K562 (cell line): ENCODE measurements at regions not wholly inside any gene's neighbourhood (a gene's known extent, or its start where the extent isn't known, plus 50 kb on each side); places are given as distances from the start of the nearest gene placed in this dataset.

Source experiments
- ATAC-seq: fragments of 200-7000 bp; cut with Tn5 transposase; 3 replicates; pipeline ENCODE4 v1.9.1; 2020; ENCODE audit warnings: moderate library complexity
- BruUV-seq: library from RNA; stranded (reverse); fragments of 400-500 nt; replicated peaks from 2 replicates; lab custom pipeline; 2021; lab: Mats Ljungman, UMichigan
- CTCF ChIA-PET: fragments of 300-600 bp; formaldehyde crosslinking; extraction: SDS; loops from one replicate; lab custom pipeline; 2021; ENCODE audit warnings: low intra/inter-chr PET ratio; lab: Yijun Ruan, JAX
- POLR2A ChIA-PET: fragments of 300-600, 350-650 bp; sonication (Branson Sonifier 250); formaldehyde crosslinking; extraction: SDS; loops from one replicate; lab custom pipeline; 2021; ENCODE audit warnings: antibody characterized with exemption, inconsistent platforms; lab: Yijun Ruan, JAX
- DNase-seq, 4 experiments: peaks; one replicate each; pipeline versions ENCODE4 v3.0.0 to v3.0.0-alpha.2; 2011 to 2018; ENCODE audit warnings: low spot score in 3 of 4, mixed read lengths in 3 of 4; ENCODE audit errors: extremely low read depth in 1 of 4
- FAIRE-seq: peaks from 2 replicates; lab custom pipeline; 2011; peaks lifted over from hg19 to GRCh38; lab: Jason Lieb, UNC
- H2AFZ ChIP-seq: 2 replicates; pipeline ENCODE4 v1.6.0; 2011; ENCODE audit warnings: low read depth, low read length, control low read depth, inconsistent platforms
- H3K27ac ChIP-seq: fragments of 200-600 bp; 3 replicates; pipeline ENCODE4 v1.8.0; 2011; ENCODE audit warnings: low read depth, mild to moderate bottlenecking, control low read depth, inconsistent platforms, low read length, moderate library complexity, mixed read lengths; ENCODE audit errors: extremely low read depth
- H3K27me3 ChIP-seq, 2 experiments: fragments of 300-600 bp in 1 of 2; 2 replicates in 1 of 2; 3 replicates in 1 of 2; pipeline versions ENCODE4 v1.6.0 to v1.8.0; 2011; ENCODE audit warnings: inconsistent platforms in 2 of 2, low read length in 2 of 2, mild to moderate bottlenecking in 1 of 2, mixed read lengths in 1 of 2, moderate library complexity in 1 of 2; ENCODE audit not compliant: control insufficient read depth in 2 of 2, insufficient read depth in 2 of 2
- H3K36me3 ChIP-seq: fragments of 300-600 bp; 3 replicates; pipeline ENCODE4 v1.8.0; 2011; ENCODE audit warnings: mild to moderate bottlenecking, low read length, inconsistent platforms; ENCODE audit not compliant: control insufficient read depth, insufficient read depth
- H3K4me1 ChIP-seq, 2 experiments: fragments of 200-600 bp in 1 of 2; replicated peaks in 1 of 2; 2 replicates in 1 of 2; 3 replicates in 1 of 2; pipeline versions ENCODE4 v1.5.1 to v1.8.0; 2011; ENCODE audit warnings: inconsistent platforms in 2 of 2, low read length in 2 of 2, mild to moderate bottlenecking in 1 of 2, mixed read lengths in 1 of 2, moderate library complexity in 1 of 2; ENCODE audit not compliant: control insufficient read depth in 2 of 2, insufficient read depth in 2 of 2
- H3K4me2 ChIP-seq: 2 replicates; pipeline ENCODE4 v1.6.1; 2011; ENCODE audit warnings: low read length, control low read depth, inconsistent platforms, mixed read lengths; ENCODE audit not compliant: insufficient read depth
- H3K4me3 ChIP-seq: fragments of 200-600 bp; sonication (generic), shearing (Covaris generic); 2 replicates; pipeline ENCODE4 v1.5.1; 2016; ENCODE audit warnings: control low read depth, inconsistent platforms
- H3K79me2 ChIP-seq: fragments of 200-600 bp; 3 replicates; pipeline ENCODE4 v1.8.0; 2011; ENCODE audit warnings: low read length, inconsistent platforms; ENCODE audit not compliant: control insufficient read depth, insufficient read depth
- H3K9ac ChIP-seq, 2 experiments: 2 replicates each; pipeline versions ENCODE4 v1.6.0 to v1.6.1; 2011; ENCODE audit warnings: low read depth in 2 of 2, low read length in 2 of 2, control low read depth in 1 of 2, inconsistent platforms in 1 of 2, mild to moderate bottlenecking in 1 of 2, mixed read lengths in 1 of 2; ENCODE audit not compliant: insufficient read depth in 1 of 2
- H3K9me1 ChIP-seq: one replicate; pipeline ENCODE4 v1.6.0; 2011; ENCODE audit warnings: inconsistent platforms, mild to moderate bottlenecking, low read length, moderate library complexity; ENCODE audit not compliant: control insufficient read depth, insufficient read depth
- H3K9me3 ChIP-seq: replicated peaks from 2 replicates; pipeline ENCODE4 v1.5.1; 2011; ENCODE audit warnings: low read depth, low read length, inconsistent platforms; ENCODE audit not compliant: control insufficient read depth, insufficient read depth
- H4K20me1 ChIP-seq: replicated peaks from 2 replicates; pipeline ENCODE4 v1.6.1; 2011; ENCODE audit warnings: low read length, inconsistent platforms, mixed read lengths; ENCODE audit not compliant: control insufficient read depth, insufficient read depth
- HDAC6 ChIP-seq: IDR thresholded peaks from 2 replicates; pipeline ENCODE4 v1.6.1; 2012; ENCODE audit warnings: low read depth, mild to moderate bottlenecking, control low read depth, inconsistent platforms, low read length, moderate library complexity
- KLF13 ChIP-seq: fragments of 450-650 bp; IDR thresholded peaks from 2 replicates; pipeline ENCODE4 v1.6.1; 2016; ENCODE audit warnings: missing genetic modification characterization, low read depth, mild to moderate bottlenecking, missing compliant biosample characterization, moderate library complexity, borderline replicate concordance
- MTA1 ChIP-seq: fragments of 450-650 bp; IDR thresholded peaks from 2 replicates; pipeline ENCODE4 v1.6.1; 2017; ENCODE audit warnings: borderline replicate concordance
- NR2C1 ChIP-seq, 2 experiments: fragments of 450-650 bp; IDR thresholded peaks; 2 replicates each; pipeline ENCODE4 v1.6.1; 2017; ENCODE audit warnings: mild to moderate bottlenecking in 2 of 2, antibody characterized with exemption in 1 of 2, inconsistent platforms in 1 of 2, missing compliant biosample characterization in 1 of 2, missing genetic modification characterization in 1 of 2
- PTTG1 ChIP-seq: fragments of 450-650 bp; IDR thresholded peaks from 2 replicates; pipeline ENCODE4 v1.6.1; 2016; ENCODE audit warnings: low read depth, mild to moderate bottlenecking, missing genetic modification characterization, missing compliant biosample characterization
- U2AF1 ChIP-seq: fragments of 200-400 bp; formaldehyde crosslinking; optimal IDR thresholded peaks from 2 replicates; pipeline ENCODE3; 2017; ENCODE audit warnings: mild to moderate bottlenecking, low read depth, low read length, moderate library complexity
- WGBS: fragments of 100-300 bp; shearing (Covaris generic); methylation state at CpG from one replicate; pipeline ENCODE4 v1.1.6; 2016; ENCODE audit warnings: low coverage, mixed read lengths; ENCODE audit not compliant: insufficient coverage; ENCODE audit errors: missing lambda C conversion rate; 5-methylcytosine and 5-hydroxymethylcytosine counted together
- in situ Hi-C: fragments of 300-500 bp; cut with MboI; formaldehyde crosslinking; loops from 4 replicates; pipeline ENCODE4 v1.15.0; 2018; ENCODE audit warnings: inconsistent platforms, mixed read lengths
- intact Hi-C: fragments of 100-400 bp; cut with micrococcal nuclease; formaldehyde crosslinking; loops from 2 replicates; pipeline ENCODE4 v1.14.2; 2022
- TF ChIP-seq, protein P1 (sequence below): fragments of 450-650 bp; IDR thresholded peaks from 2 replicates; pipeline ENCODE4 v1.6.1; 2016; ENCODE audit warnings: low read depth, mild to moderate bottlenecking, moderate library complexity
- TF ChIP-seq, protein P2 (sequence below): fragments of 450-650 bp; IDR thresholded peaks from 2 replicates; pipeline ENCODE4 v1.6.1; 2016; ENCODE audit warnings: mild to moderate bottlenecking, moderate library complexity

DNA sequence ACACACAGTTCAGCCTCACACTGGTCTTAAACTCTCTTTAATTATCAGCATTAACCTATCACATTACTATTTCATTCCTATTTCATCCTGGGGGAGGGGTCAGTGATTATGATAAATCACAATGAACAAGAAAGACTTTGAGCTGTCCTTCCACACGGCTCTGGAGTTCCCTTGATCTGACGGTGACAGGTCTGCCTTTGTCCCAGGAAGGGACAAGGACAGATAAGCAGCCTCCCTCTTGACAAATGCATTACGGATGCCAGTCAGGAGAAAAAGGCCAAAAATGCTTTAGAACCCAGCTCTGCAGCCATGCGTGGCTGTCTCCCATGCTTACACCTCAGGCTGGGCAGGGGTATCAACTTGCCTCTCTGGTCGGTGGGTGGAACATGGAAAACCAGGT, 281.7 kb downstream of the BCL11A start (continued):
- TF ChIP-seq KLF13 (tag) (no peak), NR2C1 (IDR thresholded peaks at IDR 0.05) (no peak), NR2C1 (tag; IDR thresholded peaks at IDR 0.05) (no peak), MTA1 (no peak), HDAC6 (no peak)
- TF ChIP-seq, protein P1, sequence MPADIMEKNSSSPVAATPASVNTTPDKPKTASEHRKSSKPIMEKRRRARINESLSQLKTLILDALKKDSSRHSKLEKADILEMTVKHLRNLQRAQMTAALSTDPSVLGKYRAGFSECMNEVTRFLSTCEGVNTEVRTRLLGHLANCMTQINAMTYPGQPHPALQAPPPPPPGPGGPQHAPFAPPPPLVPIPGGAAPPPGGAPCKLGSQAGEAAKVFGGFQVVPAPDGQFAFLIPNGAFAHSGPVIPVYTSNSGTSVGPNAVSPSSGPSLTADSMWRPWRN = no peak

DNA sequence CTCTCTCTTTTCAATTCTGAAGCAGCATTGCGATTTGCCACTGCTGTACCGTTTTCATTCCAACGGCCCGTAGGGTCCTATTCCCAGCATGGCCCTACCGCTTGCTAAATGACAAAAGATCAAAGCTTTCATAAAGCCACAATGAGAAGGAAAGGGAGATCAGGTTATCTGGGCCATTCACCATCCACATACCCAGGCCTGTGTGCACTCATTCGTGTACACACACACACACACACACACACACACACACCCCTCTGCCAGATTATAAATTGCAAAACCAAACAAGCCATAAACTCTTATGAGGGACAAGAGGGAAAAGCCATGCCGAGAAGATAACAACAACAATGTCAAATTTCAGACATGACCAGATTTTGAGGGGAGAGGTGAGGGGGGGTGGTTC, 282.3 kb downstream of the BCL11A start:
- H3K36me3 ChIP-seq = no peaks in the 10 kb centered on the region
- TF ChIP-seq, protein P2, sequence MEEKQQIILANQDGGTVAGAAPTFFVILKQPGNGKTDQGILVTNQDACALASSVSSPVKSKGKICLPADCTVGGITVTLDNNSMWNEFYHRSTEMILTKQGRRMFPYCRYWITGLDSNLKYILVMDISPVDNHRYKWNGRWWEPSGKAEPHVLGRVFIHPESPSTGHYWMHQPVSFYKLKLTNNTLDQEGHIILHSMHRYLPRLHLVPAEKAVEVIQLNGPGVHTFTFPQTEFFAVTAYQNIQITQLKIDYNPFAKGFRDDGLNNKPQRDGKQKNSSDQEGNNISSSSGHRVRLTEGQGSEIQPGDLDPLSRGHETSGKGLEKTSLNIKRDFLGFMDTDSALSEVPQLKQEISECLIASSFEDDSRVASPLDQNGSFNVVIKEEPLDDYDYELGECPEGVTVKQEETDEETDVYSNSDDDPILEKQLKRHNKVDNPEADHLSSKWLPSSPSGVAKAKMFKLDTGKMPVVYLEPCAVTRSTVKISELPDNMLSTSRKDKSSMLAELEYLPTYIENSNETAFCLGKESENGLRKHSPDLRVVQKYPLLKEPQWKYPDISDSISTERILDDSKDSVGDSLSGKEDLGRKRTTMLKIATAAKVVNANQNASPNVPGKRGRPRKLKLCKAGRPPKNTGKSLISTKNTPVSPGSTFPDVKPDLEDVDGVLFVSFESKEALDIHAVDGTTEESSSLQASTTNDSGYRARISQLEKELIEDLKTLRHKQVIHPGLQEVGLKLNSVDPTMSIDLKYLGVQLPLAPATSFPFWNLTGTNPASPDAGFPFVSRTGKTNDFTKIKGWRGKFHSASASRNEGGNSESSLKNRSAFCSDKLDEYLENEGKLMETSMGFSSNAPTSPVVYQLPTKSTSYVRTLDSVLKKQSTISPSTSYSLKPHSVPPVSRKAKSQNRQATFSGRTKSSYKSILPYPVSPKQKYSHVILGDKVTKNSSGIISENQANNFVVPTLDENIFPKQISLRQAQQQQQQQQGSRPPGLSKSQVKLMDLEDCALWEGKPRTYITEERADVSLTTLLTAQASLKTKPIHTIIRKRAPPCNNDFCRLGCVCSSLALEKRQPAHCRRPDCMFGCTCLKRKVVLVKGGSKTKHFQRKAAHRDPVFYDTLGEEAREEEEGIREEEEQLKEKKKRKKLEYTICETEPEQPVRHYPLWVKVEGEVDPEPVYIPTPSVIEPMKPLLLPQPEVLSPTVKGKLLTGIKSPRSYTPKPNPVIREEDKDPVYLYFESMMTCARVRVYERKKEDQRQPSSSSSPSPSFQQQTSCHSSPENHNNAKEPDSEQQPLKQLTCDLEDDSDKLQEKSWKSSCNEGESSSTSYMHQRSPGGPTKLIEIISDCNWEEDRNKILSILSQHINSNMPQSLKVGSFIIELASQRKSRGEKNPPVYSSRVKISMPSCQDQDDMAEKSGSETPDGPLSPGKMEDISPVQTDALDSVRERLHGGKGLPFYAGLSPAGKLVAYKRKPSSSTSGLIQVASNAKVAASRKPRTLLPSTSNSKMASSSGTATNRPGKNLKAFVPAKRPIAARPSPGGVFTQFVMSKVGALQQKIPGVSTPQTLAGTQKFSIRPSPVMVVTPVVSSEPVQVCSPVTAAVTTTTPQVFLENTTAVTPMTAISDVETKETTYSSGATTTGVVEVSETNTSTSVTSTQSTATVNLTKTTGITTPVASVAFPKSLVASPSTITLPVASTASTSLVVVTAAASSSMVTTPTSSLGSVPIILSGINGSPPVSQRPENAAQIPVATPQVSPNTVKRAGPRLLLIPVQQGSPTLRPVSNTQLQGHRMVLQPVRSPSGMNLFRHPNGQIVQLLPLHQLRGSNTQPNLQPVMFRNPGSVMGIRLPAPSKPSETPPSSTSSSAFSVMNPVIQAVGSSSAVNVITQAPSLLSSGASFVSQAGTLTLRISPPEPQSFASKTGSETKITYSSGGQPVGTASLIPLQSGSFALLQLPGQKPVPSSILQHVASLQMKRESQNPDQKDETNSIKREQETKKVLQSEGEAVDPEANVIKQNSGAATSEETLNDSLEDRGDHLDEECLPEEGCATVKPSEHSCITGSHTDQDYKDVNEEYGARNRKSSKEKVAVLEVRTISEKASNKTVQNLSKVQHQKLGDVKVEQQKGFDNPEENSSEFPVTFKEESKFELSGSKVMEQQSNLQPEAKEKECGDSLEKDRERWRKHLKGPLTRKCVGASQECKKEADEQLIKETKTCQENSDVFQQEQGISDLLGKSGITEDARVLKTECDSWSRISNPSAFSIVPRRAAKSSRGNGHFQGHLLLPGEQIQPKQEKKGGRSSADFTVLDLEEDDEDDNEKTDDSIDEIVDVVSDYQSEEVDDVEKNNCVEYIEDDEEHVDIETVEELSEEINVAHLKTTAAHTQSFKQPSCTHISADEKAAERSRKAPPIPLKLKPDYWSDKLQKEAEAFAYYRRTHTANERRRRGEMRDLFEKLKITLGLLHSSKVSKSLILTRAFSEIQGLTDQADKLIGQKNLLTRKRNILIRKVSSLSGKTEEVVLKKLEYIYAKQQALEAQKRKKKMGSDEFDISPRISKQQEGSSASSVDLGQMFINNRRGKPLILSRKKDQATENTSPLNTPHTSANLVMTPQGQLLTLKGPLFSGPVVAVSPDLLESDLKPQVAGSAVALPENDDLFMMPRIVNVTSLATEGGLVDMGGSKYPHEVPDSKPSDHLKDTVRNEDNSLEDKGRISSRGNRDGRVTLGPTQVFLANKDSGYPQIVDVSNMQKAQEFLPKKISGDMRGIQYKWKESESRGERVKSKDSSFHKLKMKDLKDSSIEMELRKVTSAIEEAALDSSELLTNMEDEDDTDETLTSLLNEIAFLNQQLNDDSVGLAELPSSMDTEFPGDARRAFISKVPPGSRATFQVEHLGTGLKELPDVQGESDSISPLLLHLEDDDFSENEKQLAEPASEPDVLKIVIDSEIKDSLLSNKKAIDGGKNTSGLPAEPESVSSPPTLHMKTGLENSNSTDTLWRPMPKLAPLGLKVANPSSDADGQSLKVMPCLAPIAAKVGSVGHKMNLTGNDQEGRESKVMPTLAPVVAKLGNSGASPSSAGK = no peak
- TF ChIP-seq PTTG1 (no peak), U2AF1 (no peak)
- 0% methylated on average over 7 of the region's 7 CpGs for WGBS
- in situ Hi-C loops (no loop called here), intact Hi-C loops (no loop called here)
- H3K4me3 ChIP-seq = no peak overlapping the region
- H3K4me1 ChIP-seq = no peaks in the 10 kb centered on the region
- H3K79me2 ChIP-seq = no peaks in the 10 kb centered on the region
- H3K4me2 ChIP-seq = no peak overlapping the region
- no peaks in the 10 kb centered on the region for H3K9me1 ChIP-seq
- H4K20me1 ChIP-seq = no peaks in the 10 kb centered on the region
- no TSS peak for BruUV-seq
- no peak for ATAC-seq
- FAIRE-seq = no peak
- H3K9me3 ChIP-seq = peaks cover 2% of the 10 kb centered on the region; the same call in 1 of the 2 replicates
- no peaks in the 10 kb centered on the region for H3K27me3 ChIP-seq
- no peak overlapping the region for H3K9ac ChIP-seq
- H3K27ac ChIP-seq = no peak overlapping the region
- DNase-seq = no peak
- CTCF ChIA-PET = no interaction called here
- no peak overlapping the region for H2AFZ ChIP-seq
- POLR2A ChIA-PET = interaction anchor here (0.6 kb wide), 1 partner anchor 265 kb away, joined by 3 read pairs; no protein-coding TSS in a partner anchor
